ENCODE measurements at regions not wholly inside any gene's neighbourhood (a gene's known extent, or its start where the extent isn't known, plus 50 kb on each side); places are given as distances from the start of the nearest gene placed in this dataset.

GRCh38 chr2:211204456-211204855, 648.1 kb downstream of the CPS1 start:
- H3K4me3 ChIP-seq (ENCODE audit: low read depth in 1 of 3, low read length in 3 of 3) = no peak overlapping the region
- TF ChIP-seq MAX (IDR thresholded peaks at IDR 0.05) (no peak), REST (IDR thresholded peaks at IDR 0.05) (no peak), RXRA (IDR thresholded peaks at IDR 0.05) (no peak), NR2F2 (IDR thresholded peaks at IDR 0.05) (no peak), HNF4G (IDR thresholded peaks at IDR 0.05) (no peak), CTCF (IDR thresholded peaks at IDR 0.05; ENCODE audit: low read depth, low read length, missing input control) (no peak), RAD21 (IDR thresholded peaks at IDR 0.05) (no peak), ZBTB33 (IDR thresholded peaks at IDR 0.05) (no peak), EGR1 (IDR thresholded peaks at IDR 0.05; ENCODE audit: low read depth in 2 of 2) (no peak), TAF1 (conservative IDR thresholded peaks at IDR 0.05) (no peak), HNF4A (conservative IDR thresholded peaks at IDR 0.05) (no peak), FOXA1 (IDR thresholded peaks at IDR 0.05) (no peak), FOXA2 (IDR thresholded peaks at IDR 0.05) (no peak)
- no peaks in the 10 kb centered on the region for H3K36me3 ChIP-seq (ENCODE audit: control insufficient read depth in 4 of 4, insufficient read depth in 3 of 4, low read depth in 1 of 4, low read length in 3 of 4)
- no peaks in the 10 kb centered on the region for H3K4me1 ChIP-seq (ENCODE audit: control insufficient read depth in 4 of 4, insufficient read depth in 4 of 4, low read length in 3 of 4)
- H3K9me3 ChIP-seq (ENCODE audit: control insufficient read depth in 4 of 4, low read length in 3 of 4) = no peaks in the 10 kb centered on the region
- H3K27me3 ChIP-seq (ENCODE audit: control insufficient read depth in 4 of 4, insufficient read depth in 4 of 4, low read length in 3 of 4) = no peaks in the 10 kb centered on the region
- WGBS = 69% methylated on average over 2 of the region's 2 CpGs
- no peak overlapping the region for H3K9ac ChIP-seq (ENCODE audit: low read depth in 1 of 2, low read length in 2 of 2)
- H3K27ac ChIP-seq (ENCODE audit: low read depth in 1 of 2, low read length in 2 of 2) = no peak overlapping the region
- no peak for DNase-seq (ENCODE audit: low spot score)

- no peaks in the 10 kb centered on the region for H3K4me1 ChIP-seq (ENCODE audit: control insufficient read depth in 4 of 4, insufficient read depth in 4 of 4, low read length in 3 of 4)
- WGBS = 83% methylated on average over 6 of the region's 6 CpGs
- H3K9ac ChIP-seq (ENCODE audit: low read depth in 1 of 2, low read length in 2 of 2) = no peak overlapping the region
- H3K27ac ChIP-seq (ENCODE audit: low read depth in 1 of 2, low read length in 2 of 2) = no peak overlapping the region
- no peaks in the 10 kb centered on the region for H3K9me3 ChIP-seq (ENCODE audit: control insufficient read depth in 4 of 4, low read length in 3 of 4)
- H3K27me3 ChIP-seq (ENCODE audit: control insufficient read depth in 4 of 4, insufficient read depth in 4 of 4, low read length in 3 of 4) = no peaks in the 10 kb centered on the region
- no peaks in the 10 kb centered on the region for H3K36me3 ChIP-seq (ENCODE audit: control insufficient read depth in 4 of 4, insufficient read depth in 3 of 4, low read depth in 1 of 4, low read length in 3 of 4)
- no peak for DNase-seq (ENCODE audit: low spot score)
- no peak for TF ChIP-seq ATF3 (IDR thresholded peaks at IDR 0.05)
- no peak for TF ChIP-seq CTCF (IDR thresholded peaks at IDR 0.05; ENCODE audit: low read depth, low read length, missing input control)
- no peak for TF ChIP-seq TAF1 (conservative IDR thresholded peaks at IDR 0.05)
- no peak for TF ChIP-seq FOXA2 (IDR thresholded peaks at IDR 0.05)
- no peak for TF ChIP-seq JUND (IDR thresholded peaks at IDR 0.05)
- no peak for TF ChIP-seq SP1 (IDR thresholded peaks at IDR 0.05)
- no peak for TF ChIP-seq HNF4G (IDR thresholded peaks at IDR 0.05)
- TF ChIP-seq HNF4A (conservative IDR thresholded peaks at IDR 0.05) = no peak
- TF ChIP-seq FOXA1 (IDR thresholded peaks at IDR 0.05) = no peak
- no peak for TF ChIP-seq ZBTB33 (IDR thresholded peaks at IDR 0.05)
- TF ChIP-seq RXRA (IDR thresholded peaks at IDR 0.05) = no peak
- no peak for TF ChIP-seq RAD21 (IDR thresholded peaks at IDR 0.05)
- no peak for TF ChIP-seq GABPA (IDR thresholded peaks at IDR 0.05 in 1 of 2, conservative IDR thresholded peaks at IDR 0.05 in 1 of 2)
- no peak overlapping the region for H3K4me3 ChIP-seq (ENCODE audit: low read depth in 1 of 3, low read length in 3 of 3)
Observed at GRCh38 chr2:211204902-211205301, 648.5 kb downstream of the CPS1 start.

Measured in liver (tissue), 8 donors.